Erythroblast (primary cell): ENCODE measurements at regions not wholly inside any gene's neighbourhood (a gene's known extent, or its start where the extent isn't known, plus 50 kb on each side); places are given as distances from the start of the nearest gene placed in this dataset.

ENCODE experiments used
- GATA1 ChIP-seq: IDR thresholded peaks from 2 replicates; pipeline ENCODE4 v1.6.1; 2011; ENCODE audit warnings: low read depth, mild to moderate bottlenecking, control low read depth, low read length, moderate library complexity
- POLR2A ChIP-seq: IDR thresholded peaks from 2 replicates; pipeline ENCODE4 v1.6.1; 2011; ENCODE audit warnings: mild to moderate bottlenecking, low read length

DNA sequence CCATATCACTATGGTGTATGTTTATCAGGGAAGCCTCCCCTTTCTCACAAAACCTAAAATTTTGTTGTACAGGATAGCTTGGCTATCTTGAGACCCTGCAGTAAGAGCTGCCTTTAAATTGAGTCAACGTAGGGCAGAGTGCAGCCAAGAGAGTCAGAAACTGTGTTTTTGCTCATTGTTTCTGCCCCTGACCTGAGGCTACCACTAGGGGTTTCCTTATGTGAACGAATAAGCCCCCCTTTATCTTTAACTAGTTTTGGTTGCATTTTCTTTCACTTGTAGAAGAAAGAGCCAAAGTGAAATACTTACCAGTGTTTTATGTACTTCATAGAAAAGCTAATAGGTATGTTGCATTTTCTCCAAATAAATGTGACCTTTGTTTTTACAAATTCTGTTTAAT is 149.9 kb upstream of the TMC3 start:
- TF ChIP-seq POLR2A (no peak), GATA1 (no peak)
